GM23338 (cell line): ENCODE measurements at regions not wholly inside any gene's neighbourhood (a gene's known extent, or its start where the extent isn't known, plus 50 kb on each side); places are given as distances from the start of the nearest gene placed in this dataset.

ENCODE experiments used
- ATAC-seq: fragments of 200-7000 bp; cut with Tn5 transposase; 3 replicates; pipeline ENCODE4 v1.9.1; 2020
- DNase-seq: peaks from one replicate; pipeline ENCODE4 v3.0.0-alpha.2; 2015; ENCODE audit warnings: low spot score
- H2AFZ ChIP-seq: fragments of 200-600 bp; sonication (generic); 2 replicates; pipeline ENCODE4 v1.8.0; 2016; ENCODE audit warnings: antibody characterized with exemption, mild to moderate bottlenecking, moderate library complexity
- H3F3A ChIP-seq: fragments of 200-600 bp; sonication (generic); replicated peaks from 2 replicates; pipeline ENCODE4 v1.8.0; 2017; ENCODE audit warnings: antibody characterized with exemption, mixed run types, low read depth
- H3K27ac ChIP-seq: fragments of 200-600 bp; sonication (generic); 2 replicates; pipeline ENCODE4 v1.6.1; 2016; ENCODE audit warnings: low read depth
- H3K27me3 ChIP-seq: fragments of 200-600 bp; sonication (generic); 2 replicates; pipeline ENCODE4 v1.8.0; 2016; ENCODE audit warnings: mild to moderate bottlenecking, mixed run types, moderate library complexity; ENCODE audit not compliant: insufficient read depth
- H3K36me3 ChIP-seq: fragments of 200-600 bp; sonication (generic); 2 replicates; pipeline ENCODE4 v1.8.0; 2016; ENCODE audit warnings: mild to moderate bottlenecking; ENCODE audit not compliant: insufficient read depth
- H3K4me1 ChIP-seq: fragments of 200-600 bp; sonication (generic); 2 replicates; pipeline ENCODE4 v1.8.0; 2016; ENCODE audit warnings: mild to moderate bottlenecking, moderate library complexity; ENCODE audit not compliant: insufficient read depth
- H3K4me2 ChIP-seq: fragments of 200-600 bp; sonication (generic); 2 replicates; pipeline ENCODE4 v1.7.1; 2017; ENCODE audit warnings: mixed run types
- H3K4me3 ChIP-seq: fragments of 200-600 bp; sonication (generic); 2 replicates; pipeline ENCODE4 v1.6.1; 2016; ENCODE audit warnings: mixed run types
- H3K79me2 ChIP-seq: fragments of 200-600 bp; sonication (generic); replicated peaks from 2 replicates; pipeline ENCODE4 v1.8.0; 2017; ENCODE audit warnings: mild to moderate bottlenecking; ENCODE audit not compliant: insufficient read depth
- H3K9me2 ChIP-seq: fragments of 200-600 bp; sonication (generic); 2 replicates; pipeline ENCODE4 v1.8.0; 2017; ENCODE audit not compliant: insufficient read depth
- H4K20me1 ChIP-seq: fragments of 200-600 bp; sonication (generic); replicated peaks from 2 replicates; pipeline ENCODE4 v1.8.0; 2017; ENCODE audit warnings: mild to moderate bottlenecking; ENCODE audit not compliant: insufficient read depth
- H3K27ac Mint-ChIP-seq: 2 replicates; pipeline ENCODE4 v1.8.0; 2020; ENCODE audit warnings: inconsistent platforms, mild to moderate bottlenecking, moderate library complexity, mixed read lengths
- H3K27me3 Mint-ChIP-seq: 3 replicates; pipeline ENCODE4 v1.8.0; 2022; ENCODE audit warnings: low read depth, mild to moderate bottlenecking, moderate library complexity, mixed read lengths, inconsistent platforms; ENCODE audit not compliant: insufficient read depth, poor library complexity
- H3K36me3 Mint-ChIP-seq: 3 replicates; pipeline ENCODE4 v1.8.0; 2021; ENCODE audit warnings: low read depth, mild to moderate bottlenecking, inconsistent platforms, moderate library complexity, mixed read lengths
- H3K4me1 Mint-ChIP-seq: 3 replicates; pipeline ENCODE4 v1.8.0; 2020; ENCODE audit warnings: mild to moderate bottlenecking, inconsistent platforms, mixed read lengths
- H3K4me3 Mint-ChIP-seq: 3 replicates; pipeline ENCODE4 v1.8.0; 2021; ENCODE audit warnings: moderate library complexity, mild to moderate bottlenecking, inconsistent platforms, mixed read lengths
- H3K9me3 Mint-ChIP-seq: 3 replicates; pipeline ENCODE4 v1.8.0; 2020; ENCODE audit warnings: moderate library complexity, mild to moderate bottlenecking, inconsistent platforms, mixed read lengths
- CREB1 ChIP-seq: fragments of 250-450 bp; sonication (Bioruptor Pico); IDR thresholded peaks from 2 replicates; pipeline ENCODE4 v1.5.0; 2020; ENCODE audit warnings: low read depth, mild to moderate bottlenecking, moderate library complexity
- EZH2 ChIP-seq: fragments of 200-600 bp; sonication (generic); IDR thresholded peaks from one replicate; pipeline ENCODE4 v1.8.0; 2017; ENCODE audit warnings: antibody characterized with exemption, mild to moderate bottlenecking, low read depth; ENCODE audit not compliant: unreplicated experiment
- EZH2phosphoT487 ChIP-seq: fragments of 200-600 bp; sonication (generic); IDR thresholded peaks from one replicate; pipeline ENCODE4 v1.8.1; 2018; ENCODE audit warnings: antibody characterized with exemption; ENCODE audit not compliant: unreplicated experiment
- JUNB ChIP-seq: IDR thresholded peaks from one replicate; pipeline ENCODE4 v1.6.1; 2016; ENCODE audit warnings: antibody characterized with exemption; ENCODE audit not compliant: unreplicated experiment
- ZNF462 ChIP-seq: fragments of 250-450 bp; sonication (Bioruptor Pico); IDR thresholded peaks from 2 replicates; pipeline ENCODE4 v1.5.0; 2020; ENCODE audit warnings: mild to moderate bottlenecking, moderate library complexity

GRCh38 chr2:105961599-105962146 lies 217.0 kb downstream of the NCK2 start:
- H3F3A ChIP-seq: no peaks in the 10 kb centered on the region
- peaks cover 9% of the 10 kb centered on the region; the same call in 2 of the 3 replicates for H3K36me3 Mint-ChIP-seq
- peak overlapping the region; percentile 45; the same call in 1 of the 2 replicates for H3K27ac Mint-ChIP-seq
- TF ChIP-seq JUNB (no peak), ZNF462 (CRISPR knock-in tag) (peak; percentile 91), EZH2phosphoT487 (no peak)
- no peak overlapping the region for H3K4me3 ChIP-seq
- no peaks in the 10 kb centered on the region for H4K20me1 ChIP-seq
- no peaks in the 10 kb centered on the region for H3K79me2 ChIP-seq
- H3K27me3 Mint-ChIP-seq: peaks cover 18% of the 10 kb centered on the region
- no peak overlapping the region for H3K27ac ChIP-seq
- H3K4me2 ChIP-seq: no peak overlapping the region; the same call in 1 of the 2 replicates
- no peak overlapping the region for H3K4me3 Mint-ChIP-seq
- H3K36me3 ChIP-seq: peaks cover 4% of the 10 kb centered on the region; the same call in 1 of the 2 replicates
- peaks cover 27% of the 10 kb centered on the region for H3K4me1 Mint-ChIP-seq
- no peaks in the 10 kb centered on the region for H3K27me3 ChIP-seq
- H3K9me2 ChIP-seq: peaks cover 1% of the 10 kb centered on the region; the same call in 1 of the 2 replicates
- peak overlapping the region; percentile 90 for H2AFZ ChIP-seq
- ATAC-seq: peak; percentile 91
- peaks cover 17% of the 10 kb centered on the region for H3K9me3 Mint-ChIP-seq
- peak; percentile 54 for DNase-seq
- H3K4me1 ChIP-seq: no peaks in the 10 kb centered on the region; the same call in none of the 2 replicates

GRCh38 chr2:105959357-105959756 lies 214.6 kb downstream of the NCK2 start:
- ATAC-seq: no peak
- no peak overlapping the region for H3K4me3 ChIP-seq
- no peaks in the 10 kb centered on the region for H3K27me3 ChIP-seq
- H4K20me1 ChIP-seq: no peaks in the 10 kb centered on the region; the same call in 1 of the 2 replicates
- no peak overlapping the region for H3K27ac ChIP-seq
- no peak overlapping the region for H3K4me3 Mint-ChIP-seq
- H3K27ac Mint-ChIP-seq: no peak overlapping the region
- H3K9me3 Mint-ChIP-seq: peaks cover 8% of the 10 kb centered on the region; the same call in 2 of the 3 replicates
- peaks cover 18% of the 10 kb centered on the region for H3K27me3 Mint-ChIP-seq
- peaks cover 34% of the 10 kb centered on the region for H3K4me1 Mint-ChIP-seq
- peaks cover 4% of the 10 kb centered on the region; the same call in 1 of the 2 replicates for H3K36me3 ChIP-seq
- DNase-seq: no peak
- no peaks in the 10 kb centered on the region; the same call in none of the 2 replicates for H3K4me1 ChIP-seq
- H3K36me3 Mint-ChIP-seq: peaks cover 9% of the 10 kb centered on the region; the same call in 2 of the 3 replicates
- H2AFZ ChIP-seq: no peak overlapping the region
- no peaks in the 10 kb centered on the region for H3K9me2 ChIP-seq
- no peaks in the 10 kb centered on the region for H3K79me2 ChIP-seq
- no peak overlapping the region for H3K4me2 ChIP-seq
- H3F3A ChIP-seq: no peaks in the 10 kb centered on the region
- TF ChIP-seq EZH2 (no peak), ZNF462 (CRISPR knock-in tag) (no peak), CREB1 (CRISPR knock-in tag) (no peak)
